PFSK-1 (cell line): ENCODE measurements at regions not wholly inside any gene's neighbourhood (a gene's known extent, or its start where the extent isn't known, plus 50 kb on each side); places are given as distances from the start of the nearest gene placed in this dataset.

ENCODE experiments used
- FOXP2 ChIP-seq: optimal IDR thresholded peaks from 2 replicates; pipeline ENCODE3; 2011; ENCODE audit warnings: borderline replicate concordance, control low read depth, inconsistent platforms; ENCODE audit not compliant: insufficient read depth; ENCODE audit errors: extremely low read length, extremely low read depth
- POLR2AphosphoS5 ChIP-seq: IDR thresholded peaks from 2 replicates; pipeline ENCODE4 v1.6.1; 2012; ENCODE audit warnings: low read depth, mild to moderate bottlenecking, control low read depth, low read length, moderate library complexity
- REST ChIP-seq, 2 experiments: IDR thresholded peaks; 2 replicates each; pipeline versions ENCODE4 v1.6.1 to v1.8.0; 2011 to 2012; ENCODE audit warnings: low read depth in 2 of 2, low read length in 2 of 2, control low read depth in 1 of 2, inconsistent platforms in 1 of 2, mild to moderate bottlenecking in 1 of 2, moderate library complexity in 1 of 2; ENCODE audit not compliant: insufficient read depth in 1 of 2
- SIN3A ChIP-seq: IDR thresholded peaks from 2 replicates; pipeline ENCODE4 v1.6.1; 2012; ENCODE audit warnings: mild to moderate bottlenecking, low read length, moderate library complexity, borderline replicate concordance; ENCODE audit not compliant: insufficient read depth
- TAF1 ChIP-seq: IDR thresholded peaks from 2 replicates; pipeline ENCODE4 v1.6.1; 2012; ENCODE audit warnings: low read length, control low read depth, borderline replicate concordance; ENCODE audit not compliant: insufficient read depth

- TF ChIP-seq FOXP2 (no peak), REST (IDR thresholded peaks at IDR 0.05; ENCODE audit: insufficient read depth in 1 of 2, low read depth in 2 of 2, low read length in 2 of 2) (no peak), TAF1 (no peak), SIN3A (no peak), POLR2AphosphoS5 (no peak)
Measured at GRCh38 chr4:27836523-27836922, 975.9 kb downstream of the STIM2 start.

- TF ChIP-seq FOXP2 (no peak), TAF1 (no peak), POLR2AphosphoS5 (no peak), SIN3A (no peak), REST (IDR thresholded peaks at IDR 0.05; ENCODE audit: insufficient read depth in 1 of 2, low read depth in 2 of 2, low read length in 2 of 2) (no peak)
Measured at GRCh38 chr4:27843776-27844175, 983.1 kb downstream of the STIM2 start.

GRCh38 chr4:27844376-27844775 is 983.7 kb downstream of the STIM2 start:
- no peak for TF ChIP-seq SIN3A
- no peak for TF ChIP-seq REST (IDR thresholded peaks at IDR 0.05; ENCODE audit: insufficient read depth in 1 of 2, low read depth in 2 of 2, low read length in 2 of 2)
- no peak for TF ChIP-seq POLR2AphosphoS5
- TF ChIP-seq FOXP2, result no peak
- no peak for TF ChIP-seq TAF1

GRCh38 chr4:27846951-27847350 is 986.3 kb downstream of the STIM2 start:
- TF ChIP-seq FOXP2, result no peak
- TF ChIP-seq REST (IDR thresholded peaks at IDR 0.05; ENCODE audit: insufficient read depth in 1 of 2, low read depth in 2 of 2, low read length in 2 of 2), result no peak
- TF ChIP-seq SIN3A, result no peak

DNA sequence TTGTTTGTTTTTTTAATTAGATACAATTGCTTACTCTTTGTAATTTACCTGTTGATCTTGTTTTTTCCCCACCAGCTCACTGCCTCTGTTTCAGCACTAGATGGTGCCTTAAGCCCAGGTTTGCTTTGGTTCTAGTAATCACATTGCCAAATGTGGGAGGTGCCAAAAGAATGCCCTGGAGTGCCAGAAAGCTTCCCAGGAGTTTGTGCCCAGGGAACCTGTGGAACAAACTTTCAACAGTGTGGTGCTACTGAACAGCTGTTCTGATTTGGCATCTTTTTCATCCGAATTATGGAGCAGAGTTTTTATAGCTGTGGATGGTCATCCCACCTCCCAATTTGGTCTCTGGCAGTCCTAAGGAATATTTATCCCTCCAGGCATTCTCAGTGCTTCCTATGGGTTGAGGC is 1000.7 kb downstream of the STIM2 start:
- TF ChIP-seq SIN3A (no peak), TAF1 (no peak), POLR2AphosphoS5 (no peak), FOXP2 (no peak), REST (IDR thresholded peaks at IDR 0.05; ENCODE audit: insufficient read depth in 1 of 2, low read depth in 2 of 2, low read length in 2 of 2) (no peak)
